Muscle of leg (tissue), 3 donors: ENCODE measurements at regions not wholly inside any gene's neighbourhood (a gene's known extent, or its start where the extent isn't known, plus 50 kb on each side); places are given as distances from the start of the nearest gene placed in this dataset.

Experiments
- DNase-seq: peaks from one replicate; pipeline ENCODE4 v3.0.0; 2013
- H3K27ac ChIP-seq: one replicate; pipeline ENCODE4 v1.5.1; 2013; ENCODE audit warnings: mild to moderate bottlenecking, low read length, control low read depth
- H3K27me3 ChIP-seq: one replicate; pipeline ENCODE4 v1.6.1; 2013; ENCODE audit warnings: low read length; ENCODE audit not compliant: control insufficient read depth, insufficient read depth
- H3K36me3 ChIP-seq: one replicate; pipeline ENCODE4 v1.6.1; 2013; ENCODE audit warnings: low read length; ENCODE audit not compliant: control insufficient read depth, insufficient read depth
- H3K4me1 ChIP-seq: one replicate; pipeline ENCODE4 v1.6.1; 2013; ENCODE audit warnings: low read length; ENCODE audit not compliant: control insufficient read depth, insufficient read depth
- H3K4me3 ChIP-seq: one replicate; pipeline ENCODE4 v1.5.1; 2013; ENCODE audit warnings: low read length, control low read depth
- H3K9me3 ChIP-seq: replicated peaks from 2 replicates; pipeline ENCODE4 v1.6.1; 2013; ENCODE audit warnings: low read depth, low read length; ENCODE audit not compliant: control insufficient read depth
- WGBS: methylation state at CpG from one replicate; pipeline ENCODE4 v1.1.5; 2013; ENCODE audit warnings: missing lambda C conversion rate; ENCODE audit not compliant: insufficient coverage; 5-methylcytosine and 5-hydroxymethylcytosine counted together

DNA sequence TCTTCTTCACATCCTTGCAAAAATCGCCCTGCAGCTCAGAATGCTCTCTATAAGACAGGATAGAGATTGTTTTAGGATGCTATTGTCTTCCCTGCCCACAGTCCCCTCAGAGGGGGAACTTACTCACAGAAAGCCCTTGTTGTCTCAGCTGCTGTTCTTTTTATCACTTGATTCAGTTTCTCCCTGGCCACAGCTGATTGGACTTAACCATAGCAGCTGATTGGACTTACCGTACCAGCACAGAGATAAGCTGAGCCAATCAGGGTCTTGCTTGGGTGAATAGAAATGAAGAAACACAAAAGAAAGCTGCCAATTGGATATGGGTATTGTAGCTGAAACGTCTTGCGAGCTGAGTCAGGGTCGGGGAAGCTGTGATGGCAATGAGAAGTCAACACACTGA lies 194.2 kb upstream of the MEX3C start:
- no peak for DNase-seq
- 81% methylated on average over 4 of the region's 5 CpGs for WGBS
- Histone ChIP-seq H3K27ac (no peak overlapping the region), H3K4me1 (no peaks in the 10 kb centered on the region), H3K9me3 (no peaks in the 10 kb centered on the region), H3K4me3 (no peak overlapping the region), H3K27me3 (no peaks in the 10 kb centered on the region), H3K36me3 (no peaks in the 10 kb centered on the region)

DNA sequence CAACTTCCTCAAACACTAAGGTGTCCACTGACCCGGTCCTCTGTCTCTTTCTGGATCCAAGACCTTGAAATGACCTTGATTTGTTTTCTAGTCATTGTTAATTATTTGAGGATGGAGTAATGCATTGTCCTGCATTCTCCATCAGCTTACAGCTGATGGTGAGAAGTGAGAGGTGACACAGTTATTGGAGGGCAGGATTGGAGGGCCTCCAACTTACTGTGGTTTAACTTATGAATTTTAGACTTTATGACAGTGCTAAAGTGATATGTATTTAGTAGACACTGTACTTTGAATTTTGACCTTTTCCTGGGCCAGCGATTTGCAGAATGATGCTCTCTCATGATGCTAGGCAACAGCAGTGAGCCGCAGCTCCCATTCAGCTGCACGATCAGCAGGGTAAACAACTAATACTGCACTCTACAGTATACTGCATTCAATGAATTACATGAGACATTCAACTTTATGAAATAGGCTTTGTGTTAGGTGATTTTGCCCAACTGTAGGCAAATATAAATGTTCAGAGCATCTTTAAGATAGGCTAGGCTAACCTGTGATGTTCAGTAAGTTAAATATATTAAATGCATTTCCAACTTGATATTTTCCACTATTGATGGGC lies 200.0 kb upstream of the MEX3C start:
- no peaks in the 10 kb centered on the region for H3K36me3 ChIP-seq
- no peak overlapping the region for H3K27ac ChIP-seq
- WGBS, result no CpG with 5 or more reads among the region's 4 CpGs
- H3K9me3 ChIP-seq, result no peaks in the 10 kb centered on the region
- DNase-seq, result no peak
- no peaks in the 10 kb centered on the region for H3K27me3 ChIP-seq
- H3K4me3 ChIP-seq, result no peak overlapping the region
- H3K4me1 ChIP-seq, result no peaks in the 10 kb centered on the region

DNA sequence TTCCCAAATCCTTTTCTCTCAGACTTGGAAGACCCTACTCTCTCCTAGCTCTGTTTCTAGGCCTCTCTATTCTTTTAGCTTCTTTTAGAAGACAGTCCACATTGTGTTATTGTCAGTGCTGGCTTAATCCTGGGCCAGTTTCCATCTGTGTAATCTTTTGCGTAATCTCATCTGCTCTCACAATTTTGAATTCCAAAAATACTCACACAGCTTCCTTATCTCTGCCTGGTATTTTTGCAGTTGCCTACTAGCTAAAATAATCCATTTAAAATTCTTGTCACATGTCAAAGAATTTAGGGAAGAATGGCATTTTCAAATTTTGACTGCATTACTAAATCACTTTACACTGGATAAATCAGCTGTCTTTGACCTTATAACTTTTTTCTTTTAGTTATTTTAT lies 200.6 kb upstream of the MEX3C start:
- no peak for DNase-seq
- no CpG with 5 or more reads among the region's 1 CpG for WGBS
- Histone ChIP-seq H3K4me3 (no peak overlapping the region), H3K36me3 (no peaks in the 10 kb centered on the region), H3K9me3 (no peaks in the 10 kb centered on the region), H3K27ac (no peak overlapping the region), H3K4me1 (no peaks in the 10 kb centered on the region), H3K27me3 (no peaks in the 10 kb centered on the region)

DNA sequence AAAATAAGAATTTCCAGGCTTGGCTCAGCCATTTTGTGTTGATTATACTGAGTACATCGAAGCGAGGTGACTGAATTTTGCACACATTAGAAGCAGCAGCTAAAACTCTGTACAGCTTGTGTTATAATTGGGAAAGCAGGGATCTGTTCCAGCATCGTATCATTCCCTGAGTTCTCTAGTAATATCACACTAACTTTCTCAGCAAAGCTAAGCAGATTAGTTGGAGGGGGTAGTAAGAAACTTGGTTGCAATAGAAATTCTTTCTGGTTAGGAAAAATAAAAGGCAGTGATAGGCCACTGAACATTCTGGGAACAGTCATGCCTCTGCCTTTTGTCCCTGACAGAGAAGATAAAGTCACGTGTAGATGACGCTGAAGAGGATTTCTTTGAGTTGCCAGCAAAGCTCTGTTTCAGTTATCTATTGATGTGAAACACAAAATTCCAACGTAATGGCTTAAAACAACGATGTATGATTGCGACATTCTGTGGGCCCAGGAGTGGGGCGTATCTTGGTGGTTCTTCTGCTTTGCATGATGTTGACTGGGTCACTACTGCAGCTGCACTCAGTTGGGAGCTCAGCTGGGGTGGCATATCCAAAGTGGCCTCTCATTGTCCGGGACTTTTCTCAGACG lies 202.1 kb upstream of the MEX3C start:
- no peak overlapping the region for H3K4me3 ChIP-seq
- 90% methylated on average over 8 of the region's 11 CpGs for WGBS
- no peak overlapping the region for H3K27ac ChIP-seq
- no peaks in the 10 kb centered on the region for H3K27me3 ChIP-seq
- H3K36me3 ChIP-seq, result no peaks in the 10 kb centered on the region
- H3K9me3 ChIP-seq, result no peaks in the 10 kb centered on the region
- DNase-seq, result no peak
- H3K4me1 ChIP-seq, result no peaks in the 10 kb centered on the region

DNA sequence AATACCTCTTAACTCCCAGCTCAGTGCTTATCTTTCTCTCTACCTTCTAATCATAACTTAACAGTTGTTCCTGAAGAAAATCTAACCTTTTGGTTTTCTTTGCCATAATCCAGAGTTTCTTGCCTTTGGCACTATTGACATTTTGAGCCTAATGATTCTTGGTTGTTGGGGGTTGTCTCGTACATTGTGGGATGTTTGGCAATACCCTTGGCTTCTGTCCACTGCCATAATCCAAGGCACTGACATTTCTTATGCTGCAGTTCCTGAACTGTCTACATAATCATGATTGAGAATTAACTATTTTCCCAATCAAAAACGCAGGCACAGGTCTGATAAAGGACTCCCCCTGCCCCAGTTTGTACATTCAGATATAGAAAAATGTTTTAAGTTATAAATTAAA lies 203.2 kb upstream of the MEX3C start:
- Histone ChIP-seq H3K27me3 (no peaks in the 10 kb centered on the region), H3K4me3 (no peak overlapping the region)
- WGBS, result no CpG with 5 or more reads among the region's 2 CpGs

DNA sequence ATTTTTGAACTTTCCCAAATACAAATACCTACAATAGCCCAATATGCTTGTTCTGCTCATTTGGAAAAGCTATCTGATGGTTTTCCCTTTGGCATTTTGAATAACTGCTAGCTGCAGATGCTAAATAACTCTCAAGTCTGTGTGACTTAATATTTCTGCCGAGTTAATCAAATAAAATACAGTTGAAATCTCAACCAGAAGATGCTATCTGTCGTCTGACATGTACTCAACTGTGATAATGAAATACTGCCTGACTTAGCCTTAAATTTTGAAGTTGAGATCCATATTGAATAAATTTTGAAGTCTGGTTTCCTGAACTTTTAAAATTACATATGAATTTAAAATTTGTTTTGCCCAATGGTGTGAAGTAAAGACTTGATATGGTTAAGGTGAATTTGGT lies 204.4 kb upstream of the MEX3C start:
- no peak overlapping the region for H3K4me3 ChIP-seq
- H3K4me1 ChIP-seq, result no peaks in the 10 kb centered on the region
- no peak overlapping the region for H3K27ac ChIP-seq
- H3K36me3 ChIP-seq, result no peaks in the 10 kb centered on the region
- no peaks in the 10 kb centered on the region for H3K9me3 ChIP-seq
- WGBS, result 60% methylated on average over 1 of the region's 2 CpGs
- H3K27me3 ChIP-seq, result no peaks in the 10 kb centered on the region
- no peak for DNase-seq

More for the DNA sequence above, 203.2 kb upstream of the MEX3C start:
- Histone ChIP-seq H3K36me3 (no peaks in the 10 kb centered on the region), H3K9me3 (no peaks in the 10 kb centered on the region), H3K4me1 (no peaks in the 10 kb centered on the region), H3K27ac (no peak overlapping the region)
- no peak for DNase-seq

DNA sequence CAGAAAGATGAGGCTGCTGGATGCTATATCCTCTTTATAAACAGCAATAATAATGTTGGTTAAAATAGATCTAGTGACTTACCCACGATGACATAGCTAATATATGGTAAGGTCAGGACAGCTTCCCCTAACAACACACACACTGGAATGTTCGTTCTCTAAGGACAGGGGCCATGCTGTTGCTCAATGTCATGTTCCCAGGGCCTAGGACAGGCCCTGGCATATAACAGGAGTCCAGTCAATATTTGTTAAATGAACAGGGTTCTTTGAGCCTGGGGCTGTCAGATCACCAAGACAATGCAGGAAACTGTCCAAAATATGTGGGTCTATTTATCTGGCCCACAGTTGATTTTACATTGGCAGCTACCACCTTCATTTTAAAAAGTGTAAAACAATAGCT lies 207.1 kb upstream of the MEX3C start:
- Histone ChIP-seq H3K4me1 (no peaks in the 10 kb centered on the region), H3K9me3 (no peaks in the 10 kb centered on the region), H3K27me3 (no peaks in the 10 kb centered on the region), H3K4me3 (no peak overlapping the region), H3K36me3 (no peaks in the 10 kb centered on the region), H3K27ac (no peak overlapping the region)
- DNase-seq, result no peak
- no CpG with 5 or more reads among the region's 2 CpGs for WGBS

DNA sequence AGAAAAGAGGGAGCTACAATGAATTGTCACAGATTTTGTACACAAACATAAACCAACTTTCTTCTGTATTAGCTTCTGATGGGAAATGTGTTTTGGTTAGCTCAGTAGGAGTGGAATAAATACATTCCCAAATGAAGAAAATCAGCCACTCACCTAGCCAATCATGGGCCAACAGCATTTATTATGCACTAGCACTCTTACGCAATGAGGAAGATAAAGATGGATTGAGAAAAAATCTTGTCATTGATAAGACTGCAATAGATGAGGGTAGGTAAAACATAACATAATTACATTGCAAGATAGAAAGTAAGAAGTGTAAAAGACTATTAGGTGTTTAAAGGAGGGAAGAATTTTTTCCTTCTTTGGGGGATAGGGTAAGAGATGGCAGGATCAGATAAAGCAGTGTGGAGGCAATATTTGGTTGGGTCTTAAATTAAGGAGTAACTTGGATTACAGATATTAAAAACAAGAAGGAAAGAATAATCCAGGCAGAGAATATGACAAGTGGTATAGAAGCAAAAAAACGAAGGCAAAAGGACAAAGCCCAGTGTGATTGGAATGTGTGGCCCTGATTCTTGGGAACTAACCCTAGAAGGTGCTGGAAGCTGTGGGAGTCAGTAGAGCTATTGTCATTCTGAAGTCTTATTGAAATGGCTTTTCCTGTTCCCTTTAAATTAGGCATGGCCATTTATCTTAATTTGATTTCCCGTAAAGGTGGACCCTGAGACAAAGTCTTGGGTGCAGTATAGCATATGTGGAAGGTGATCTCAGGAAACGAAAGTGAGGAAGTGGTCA lies 208.4 kb upstream of the MEX3C start:
- Histone ChIP-seq H3K4me1 (no peaks in the 10 kb centered on the region), H3K9me3 (no peaks in the 10 kb centered on the region), H3K27ac (no peak overlapping the region), H3K4me3 (no peak overlapping the region), H3K36me3 (no peaks in the 10 kb centered on the region), H3K27me3 (no peaks in the 10 kb centered on the region)
- DNase-seq, result no peak
- 53% methylated on average over 1 of the region's 4 CpGs for WGBS

DNA sequence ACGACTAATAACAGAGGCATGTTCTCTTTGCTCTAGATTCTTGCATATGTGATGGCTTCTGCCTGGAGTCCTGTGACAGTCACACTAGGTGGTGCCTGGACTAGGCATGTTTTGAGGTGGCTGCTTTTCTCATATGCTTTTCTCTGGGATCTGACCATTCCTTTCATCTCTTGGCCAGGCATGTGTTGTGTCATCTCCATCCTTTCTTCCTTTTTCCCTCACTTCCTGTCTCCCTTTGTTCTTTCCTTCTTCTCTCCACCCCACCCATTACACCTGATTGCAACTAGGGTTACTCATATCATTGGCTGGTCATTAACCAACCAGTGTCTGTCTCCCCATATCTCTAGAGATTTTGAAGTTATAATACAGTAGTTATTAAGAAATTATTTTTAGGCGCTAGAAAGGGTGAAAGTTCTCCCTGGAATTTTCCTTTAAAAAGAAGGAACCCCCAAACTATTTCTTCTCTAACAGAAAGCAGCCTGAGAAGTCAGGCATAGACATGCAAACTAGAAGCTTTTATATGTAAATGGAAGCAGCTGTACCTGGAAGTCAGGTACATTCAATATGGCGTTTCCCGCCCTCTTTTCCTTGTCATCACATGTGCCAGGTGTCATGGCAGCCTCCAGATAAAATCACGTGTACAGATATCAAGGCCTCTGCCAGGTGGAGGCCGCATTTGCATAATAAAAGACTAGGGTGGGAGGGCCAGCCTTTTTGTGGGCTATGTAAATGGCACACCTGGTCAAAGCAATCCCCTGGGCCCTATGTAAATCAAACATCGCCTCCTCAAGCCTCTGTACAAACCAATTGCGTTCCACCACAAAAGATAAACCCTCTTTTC lies 220.4 kb upstream of the MEX3C start:
- Histone ChIP-seq H3K4me3 (no peak overlapping the region), H3K36me3 (no peaks in the 10 kb centered on the region), H3K9me3 (no peaks in the 10 kb centered on the region), H3K4me1 (no peaks in the 10 kb centered on the region), H3K27ac (no peak overlapping the region), H3K27me3 (no peaks in the 10 kb centered on the region)
- 79% methylated on average over 6 of the region's 8 CpGs for WGBS
- DNase-seq, result no peak

DNA sequence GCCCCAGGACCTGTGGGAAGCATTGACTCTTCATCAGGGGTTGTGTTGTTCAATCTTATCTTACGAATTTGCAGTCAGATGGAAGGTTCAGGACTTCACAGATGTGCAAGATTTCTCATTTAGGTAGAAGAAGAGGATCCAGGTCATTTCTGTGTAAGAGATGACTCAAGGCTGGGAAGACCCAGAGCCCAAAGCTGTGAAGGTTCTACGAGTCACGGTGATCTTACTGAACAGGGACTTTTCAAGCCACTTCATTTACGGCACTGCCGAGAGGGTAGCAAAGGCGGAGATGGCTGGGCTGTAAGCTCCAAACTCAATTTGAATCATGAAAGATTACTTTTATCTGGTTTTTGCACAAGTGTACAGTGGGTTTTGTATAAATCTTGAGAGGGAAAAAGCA lies 228.0 kb upstream of the MEX3C start:
- Histone ChIP-seq H3K4me1 (no peaks in the 10 kb centered on the region), H3K4me3 (no peak overlapping the region), H3K27ac (no peak overlapping the region), H3K27me3 (no peaks in the 10 kb centered on the region), H3K36me3 (no peaks in the 10 kb centered on the region), H3K9me3 (no peaks in the 10 kb centered on the region)
- DNase-seq, result no peak
- WGBS, result 65% methylated on average over 2 of the region's 6 CpGs
